ENCODE measurements at regions not wholly inside any gene's neighbourhood (a gene's known extent, or its start where the extent isn't known, plus 50 kb on each side); places are given as distances from the start of the nearest gene placed in this dataset.
"Not testable (repeated sequence)": the region's sequence is repeated elsewhere in the genome, so short reads cannot be mapped to it uniquely, and the experiment has no call there.

DNA sequence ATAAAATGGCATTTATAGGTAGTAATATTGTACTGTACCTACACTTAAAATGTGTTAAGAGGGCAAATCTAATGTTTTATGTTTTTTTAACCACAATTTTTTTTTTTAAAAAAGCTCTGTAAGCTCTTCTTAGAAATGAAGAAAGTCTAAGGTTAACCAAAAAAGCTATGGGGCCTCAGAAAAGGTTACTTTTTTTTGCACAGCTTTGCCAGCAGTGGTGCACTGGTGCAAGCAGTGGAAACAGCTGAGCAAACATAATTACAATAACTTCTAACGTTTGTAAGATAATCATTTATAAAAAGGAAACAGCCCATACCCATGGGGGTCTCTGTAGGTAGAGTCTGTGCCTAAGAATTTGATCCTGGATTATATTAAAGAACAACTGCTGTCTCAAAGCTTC, 85.1 kb upstream of the NID2 start:
- no peak for DNase-seq
- H3K27me3 Mint-ChIP-seq (ENCODE audit: insufficient read depth), result peaks cover 30% of the 10 kb centered on the region
- H3K4me1 Mint-ChIP-seq (ENCODE audit: low read depth), result no peaks in the 10 kb centered on the region
- H3K9me3 Mint-ChIP-seq, result no peaks in the 10 kb centered on the region
- TF ChIP-seq, protein P1, sequence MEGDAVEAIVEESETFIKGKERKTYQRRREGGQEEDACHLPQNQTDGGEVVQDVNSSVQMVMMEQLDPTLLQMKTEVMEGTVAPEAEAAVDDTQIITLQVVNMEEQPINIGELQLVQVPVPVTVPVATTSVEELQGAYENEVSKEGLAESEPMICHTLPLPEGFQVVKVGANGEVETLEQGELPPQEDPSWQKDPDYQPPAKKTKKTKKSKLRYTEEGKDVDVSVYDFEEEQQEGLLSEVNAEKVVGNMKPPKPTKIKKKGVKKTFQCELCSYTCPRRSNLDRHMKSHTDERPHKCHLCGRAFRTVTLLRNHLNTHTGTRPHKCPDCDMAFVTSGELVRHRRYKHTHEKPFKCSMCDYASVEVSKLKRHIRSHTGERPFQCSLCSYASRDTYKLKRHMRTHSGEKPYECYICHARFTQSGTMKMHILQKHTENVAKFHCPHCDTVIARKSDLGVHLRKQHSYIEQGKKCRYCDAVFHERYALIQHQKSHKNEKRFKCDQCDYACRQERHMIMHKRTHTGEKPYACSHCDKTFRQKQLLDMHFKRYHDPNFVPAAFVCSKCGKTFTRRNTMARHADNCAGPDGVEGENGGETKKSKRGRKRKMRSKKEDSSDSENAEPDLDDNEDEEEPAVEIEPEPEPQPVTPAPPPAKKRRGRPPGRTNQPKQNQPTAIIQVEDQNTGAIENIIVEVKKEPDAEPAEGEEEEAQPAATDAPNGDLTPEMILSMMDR (IDR thresholded peaks at IDR 0.05), result no peak
- H3K4me3 Mint-ChIP-seq, result no peak overlapping the region
- H3K36me3 Mint-ChIP-seq (ENCODE audit: low read depth), result no peaks in the 10 kb centered on the region
- H3K27ac Mint-ChIP-seq, result no peak overlapping the region

DNA sequence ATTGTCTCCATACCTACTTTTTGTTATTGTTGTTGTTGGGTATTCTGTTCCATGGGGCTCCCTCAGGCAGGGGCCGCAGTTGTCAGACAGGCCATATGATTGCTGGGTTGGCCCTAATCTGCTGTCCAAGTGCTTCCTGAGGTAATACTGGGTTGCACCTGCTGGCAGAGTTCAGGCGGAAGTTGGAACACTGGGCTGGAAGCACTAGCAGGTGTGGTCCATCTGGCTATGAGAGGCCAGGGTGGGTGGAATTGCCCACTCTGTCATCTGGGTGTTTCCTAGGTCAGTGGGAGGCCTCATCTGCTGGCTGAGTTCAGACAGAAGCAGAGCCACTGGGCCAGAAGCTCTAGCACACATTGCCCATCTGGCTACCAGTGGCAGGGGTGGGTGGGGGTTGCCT, 81.3 kb upstream of the NID2 start:
- Mint-ChIP-seq H3K9me3 (no peaks in the 10 kb centered on the region), H3K36me3 (ENCODE audit: low read depth) (no peaks in the 10 kb centered on the region), H3K27ac (no peak overlapping the region), H3K27me3 (ENCODE audit: insufficient read depth) (peaks cover 42% of the 10 kb centered on the region), H3K4me1 (ENCODE audit: low read depth) (no peaks in the 10 kb centered on the region), H3K4me3 (no peak overlapping the region)
- TF ChIP-seq, protein P1 (IDR thresholded peaks at IDR 0.05), result no peak
- DNase-seq, result no peak

DNA sequence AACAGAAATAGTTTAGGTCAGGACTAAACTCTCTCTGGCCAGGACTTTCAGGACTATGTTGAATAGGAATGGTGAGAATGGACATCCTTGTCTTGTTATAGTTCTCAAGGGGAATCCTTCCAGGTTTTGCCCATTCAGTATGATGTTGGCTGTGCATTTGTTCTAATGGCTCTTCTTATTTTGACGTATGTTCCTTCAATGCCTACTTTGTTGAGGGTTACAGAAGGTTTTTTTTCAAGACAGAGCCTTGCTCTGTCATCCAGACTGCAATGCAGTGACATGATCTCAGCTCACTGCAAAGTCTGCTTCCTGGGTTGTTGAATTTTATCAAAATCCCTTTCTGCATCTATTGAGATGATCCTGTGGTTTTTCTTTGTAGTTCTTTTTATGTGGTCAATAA, 79.5 kb upstream of the NID2 start:
- TF ChIP-seq, protein P1 (IDR thresholded peaks at IDR 0.05), result no peak
- H3K4me3 Mint-ChIP-seq, result no peak overlapping the region
- no peak overlapping the region for H3K27ac Mint-ChIP-seq
- no peaks in the 10 kb centered on the region for H3K4me1 Mint-ChIP-seq (ENCODE audit: low read depth)
- no peaks in the 10 kb centered on the region for H3K9me3 Mint-ChIP-seq
- no peaks in the 10 kb centered on the region for H3K36me3 Mint-ChIP-seq (ENCODE audit: low read depth)
- DNase-seq, result no peak
- H3K27me3 Mint-ChIP-seq (ENCODE audit: insufficient read depth), result peaks cover 40% of the 10 kb centered on the region

DNA sequence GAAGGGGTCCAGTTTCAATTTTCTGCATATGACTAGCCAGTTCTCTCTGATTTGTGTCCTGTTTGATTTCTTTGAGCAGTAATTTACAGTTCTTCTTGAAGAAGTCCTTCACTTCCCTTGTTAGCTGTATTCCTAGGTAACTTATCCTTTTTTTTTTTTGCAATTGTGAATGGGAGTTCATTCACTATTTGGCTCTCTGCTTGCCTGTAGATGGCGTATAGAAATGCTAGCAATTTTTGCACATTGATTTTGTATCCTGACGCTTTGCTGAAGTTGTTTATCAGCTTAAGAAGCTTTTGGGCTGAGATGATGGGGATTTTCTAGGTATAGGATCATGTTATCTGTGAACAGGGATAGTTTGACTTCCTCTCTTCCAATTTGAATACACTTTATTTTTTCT, 77.6 kb upstream of the NID2 start:
- no peak overlapping the region for H3K27ac Mint-ChIP-seq
- TF ChIP-seq, protein P1 (IDR thresholded peaks at IDR 0.05), result peak; percentile 52; the same call in 1 of the 2 replicates
- H3K4me1 Mint-ChIP-seq (ENCODE audit: low read depth), result no peaks in the 10 kb centered on the region
- no peak for DNase-seq
- no peaks in the 10 kb centered on the region for H3K36me3 Mint-ChIP-seq (ENCODE audit: low read depth)
- peaks cover 39% of the 10 kb centered on the region for H3K27me3 Mint-ChIP-seq (ENCODE audit: insufficient read depth)
- H3K9me3 Mint-ChIP-seq, result no peaks in the 10 kb centered on the region
- H3K4me3 Mint-ChIP-seq, result no peak overlapping the region

DNA sequence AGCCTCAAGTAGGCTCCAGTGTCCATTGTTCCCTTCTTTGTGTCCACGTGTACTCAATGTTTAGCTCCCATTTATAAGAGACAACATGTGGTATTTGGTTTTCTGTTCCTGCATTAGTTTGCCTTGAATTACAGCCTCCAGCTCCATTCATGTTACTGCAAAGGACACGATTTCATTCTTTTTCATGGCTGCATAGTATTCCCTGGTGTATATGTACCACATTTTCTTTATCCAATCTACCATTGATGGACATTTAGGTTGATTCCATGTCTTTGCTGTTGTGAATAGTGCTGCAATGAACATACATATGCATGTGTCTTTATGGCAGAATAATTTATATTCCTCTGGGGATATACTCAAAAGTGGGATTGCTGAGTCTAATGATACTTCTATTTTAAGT, 75.2 kb upstream of the NID2 start:
- H3K9me3 Mint-ChIP-seq; H3K4me1 Mint-ChIP-seq (ENCODE audit: low read depth); H3K27ac Mint-ChIP-seq; DNase-seq; H3K36me3 Mint-ChIP-seq (ENCODE audit: low read depth); H3K4me3 Mint-ChIP-seq: not testable (repeated sequence)
- peaks cover 22% of the 10 kb centered on the region for H3K27me3 Mint-ChIP-seq (ENCODE audit: insufficient read depth)

DNA sequence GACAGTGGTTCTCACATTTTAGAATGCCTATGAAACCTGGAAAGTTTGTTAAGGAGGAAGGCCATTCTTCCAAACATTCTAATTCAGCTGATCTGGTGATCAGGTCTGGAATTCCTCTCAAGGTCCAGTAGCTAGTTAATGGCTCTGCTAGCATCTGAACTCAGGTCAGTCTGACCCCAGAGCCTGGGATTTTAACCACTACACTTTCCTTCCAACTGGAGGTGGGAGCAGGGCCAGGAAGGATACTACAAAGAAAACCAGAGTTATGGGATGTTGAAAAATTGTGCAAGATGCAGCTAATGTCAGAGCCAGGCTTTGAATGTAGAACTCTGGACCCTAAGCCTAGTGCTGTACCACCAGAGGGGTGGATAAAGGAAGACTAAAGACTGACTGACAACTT, 73.6 kb upstream of the NID2 start:
- no peak for DNase-seq
- H3K27me3 Mint-ChIP-seq (ENCODE audit: insufficient read depth), result peaks cover 11% of the 10 kb centered on the region
- TF ChIP-seq, protein P1 (IDR thresholded peaks at IDR 0.05), result no peak
- H3K36me3 Mint-ChIP-seq (ENCODE audit: low read depth), result no peaks in the 10 kb centered on the region
- H3K4me3 Mint-ChIP-seq, result no peak overlapping the region
- no peak overlapping the region for H3K27ac Mint-ChIP-seq
- peaks cover 4% of the 10 kb centered on the region for H3K9me3 Mint-ChIP-seq
- no peaks in the 10 kb centered on the region for H3K4me1 Mint-ChIP-seq (ENCODE audit: low read depth)
